GM23338 (cell line): ENCODE measurements at regions not wholly inside any gene's neighbourhood (a gene's known extent, or its start where the extent isn't known, plus 50 kb on each side); places are given as distances from the start of the nearest gene placed in this dataset.

ENCODE experiments used
- ATAC-seq: fragments of 200-7000 bp; cut with Tn5 transposase; 3 replicates; pipeline ENCODE4 v1.9.1; 2020
- DNase-seq: peaks from one replicate; pipeline ENCODE4 v3.0.0-alpha.2; 2015; ENCODE audit warnings: low spot score
- H2AFZ ChIP-seq: fragments of 200-600 bp; sonication (generic); 2 replicates; pipeline ENCODE4 v1.8.0; 2016; ENCODE audit warnings: antibody characterized with exemption, mild to moderate bottlenecking, moderate library complexity
- H3F3A ChIP-seq: fragments of 200-600 bp; sonication (generic); replicated peaks from 2 replicates; pipeline ENCODE4 v1.8.0; 2017; ENCODE audit warnings: antibody characterized with exemption, mixed run types, low read depth
- H3K27ac ChIP-seq: fragments of 200-600 bp; sonication (generic); 2 replicates; pipeline ENCODE4 v1.6.1; 2016; ENCODE audit warnings: low read depth
- H3K27me3 ChIP-seq: fragments of 200-600 bp; sonication (generic); 2 replicates; pipeline ENCODE4 v1.8.0; 2016; ENCODE audit warnings: mild to moderate bottlenecking, mixed run types, moderate library complexity; ENCODE audit not compliant: insufficient read depth
- H3K36me3 ChIP-seq: fragments of 200-600 bp; sonication (generic); 2 replicates; pipeline ENCODE4 v1.8.0; 2016; ENCODE audit warnings: mild to moderate bottlenecking; ENCODE audit not compliant: insufficient read depth
- H3K4me1 ChIP-seq: fragments of 200-600 bp; sonication (generic); 2 replicates; pipeline ENCODE4 v1.8.0; 2016; ENCODE audit warnings: mild to moderate bottlenecking, moderate library complexity; ENCODE audit not compliant: insufficient read depth
- H3K4me2 ChIP-seq: fragments of 200-600 bp; sonication (generic); 2 replicates; pipeline ENCODE4 v1.7.1; 2017; ENCODE audit warnings: mixed run types
- H3K4me3 ChIP-seq: fragments of 200-600 bp; sonication (generic); 2 replicates; pipeline ENCODE4 v1.6.1; 2016; ENCODE audit warnings: mixed run types
- H3K79me2 ChIP-seq: fragments of 200-600 bp; sonication (generic); replicated peaks from 2 replicates; pipeline ENCODE4 v1.8.0; 2017; ENCODE audit warnings: mild to moderate bottlenecking; ENCODE audit not compliant: insufficient read depth
- H3K9me2 ChIP-seq: fragments of 200-600 bp; sonication (generic); 2 replicates; pipeline ENCODE4 v1.8.0; 2017; ENCODE audit not compliant: insufficient read depth
- H4K20me1 ChIP-seq: fragments of 200-600 bp; sonication (generic); replicated peaks from 2 replicates; pipeline ENCODE4 v1.8.0; 2017; ENCODE audit warnings: mild to moderate bottlenecking; ENCODE audit not compliant: insufficient read depth
- H3K27ac Mint-ChIP-seq: 2 replicates; pipeline ENCODE4 v1.8.0; 2020; ENCODE audit warnings: inconsistent platforms, mild to moderate bottlenecking, moderate library complexity, mixed read lengths
- H3K27me3 Mint-ChIP-seq: 3 replicates; pipeline ENCODE4 v1.8.0; 2022; ENCODE audit warnings: low read depth, mild to moderate bottlenecking, moderate library complexity, mixed read lengths, inconsistent platforms; ENCODE audit not compliant: insufficient read depth, poor library complexity
- H3K36me3 Mint-ChIP-seq: 3 replicates; pipeline ENCODE4 v1.8.0; 2021; ENCODE audit warnings: low read depth, mild to moderate bottlenecking, inconsistent platforms, moderate library complexity, mixed read lengths
- H3K4me1 Mint-ChIP-seq: 3 replicates; pipeline ENCODE4 v1.8.0; 2020; ENCODE audit warnings: mild to moderate bottlenecking, inconsistent platforms, mixed read lengths
- H3K4me3 Mint-ChIP-seq: 3 replicates; pipeline ENCODE4 v1.8.0; 2021; ENCODE audit warnings: moderate library complexity, mild to moderate bottlenecking, inconsistent platforms, mixed read lengths
- H3K9me3 Mint-ChIP-seq: 3 replicates; pipeline ENCODE4 v1.8.0; 2020; ENCODE audit warnings: moderate library complexity, mild to moderate bottlenecking, inconsistent platforms, mixed read lengths
- EZH2 ChIP-seq: fragments of 200-600 bp; sonication (generic); IDR thresholded peaks from one replicate; pipeline ENCODE4 v1.8.0; 2017; ENCODE audit warnings: antibody characterized with exemption, mild to moderate bottlenecking, low read depth; ENCODE audit not compliant: unreplicated experiment
- EZH2phosphoT487 ChIP-seq: fragments of 200-600 bp; sonication (generic); IDR thresholded peaks from one replicate; pipeline ENCODE4 v1.8.1; 2018; ENCODE audit warnings: antibody characterized with exemption; ENCODE audit not compliant: unreplicated experiment
- JUNB ChIP-seq: IDR thresholded peaks from one replicate; pipeline ENCODE4 v1.6.1; 2016; ENCODE audit warnings: antibody characterized with exemption; ENCODE audit not compliant: unreplicated experiment
- NANOG ChIP-seq: IDR thresholded peaks from 2 replicates; pipeline ENCODE4 v1.6.1; 2016; ENCODE audit warnings: antibody characterized with exemption, borderline replicate concordance
- ZNF114 ChIP-seq: fragments of 250-450 bp; sonication (Bioruptor Pico); IDR thresholded peaks from 2 replicates; pipeline ENCODE4 v1.5.0; 2020; ENCODE audit warnings: mild to moderate bottlenecking, moderate library complexity
- TF ChIP-seq, protein P1 (sequence below): fragments of 250-450 bp; sonication (Bioruptor Pico); IDR thresholded peaks from 2 replicates; pipeline ENCODE4 v1.5.0; 2020; ENCODE audit warnings: mild to moderate bottlenecking, moderate library complexity
- TF ChIP-seq, protein P2 (sequence below): IDR thresholded peaks from 2 replicates; pipeline ENCODE4 v1.6.1; 2016; ENCODE audit warnings: antibody characterized with exemption

DNA sequence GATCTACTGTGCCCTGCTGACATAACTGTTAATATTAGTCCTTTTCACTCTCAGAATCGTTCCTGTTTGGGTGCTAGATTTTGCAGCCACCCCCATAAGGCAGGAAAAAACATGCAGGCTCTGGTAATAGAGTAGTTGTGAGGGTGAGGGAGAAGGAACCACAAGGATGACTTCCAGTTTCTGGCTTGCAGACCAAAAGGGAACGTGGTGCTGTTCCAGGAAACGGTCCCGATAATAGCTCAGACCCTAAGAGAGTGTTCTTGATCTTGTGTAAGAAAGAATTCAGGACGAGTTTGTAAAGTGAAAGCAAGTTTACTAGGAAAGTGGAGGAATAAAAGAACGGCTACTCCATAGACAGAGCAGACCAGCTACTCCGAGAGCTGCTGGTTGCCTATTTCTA is 50.7 kb upstream of the RHOU start:
- H3K27ac ChIP-seq, result no peak overlapping the region

More for the DNA sequence above, 50.7 kb upstream of the RHOU start:
- no peak overlapping the region for H2AFZ ChIP-seq
- Mint-ChIP-seq H3K4me1 (no peaks in the 10 kb centered on the region; the same call in 2 of the 3 replicates), H3K9me3 (no peaks in the 10 kb centered on the region), H3K27ac (no peak overlapping the region), H3K27me3 (peaks cover 5% of the 10 kb centered on the region), H3K36me3 (no peaks in the 10 kb centered on the region), H3K4me3 (no peak overlapping the region)
- H3K9me2 ChIP-seq, result 0 out of 2 replicates have a peak, but pooled peaks cover 7% of the 10 kb centered on the region
- H3K4me3 ChIP-seq, result no peak overlapping the region
- TF ChIP-seq, protein P1, sequence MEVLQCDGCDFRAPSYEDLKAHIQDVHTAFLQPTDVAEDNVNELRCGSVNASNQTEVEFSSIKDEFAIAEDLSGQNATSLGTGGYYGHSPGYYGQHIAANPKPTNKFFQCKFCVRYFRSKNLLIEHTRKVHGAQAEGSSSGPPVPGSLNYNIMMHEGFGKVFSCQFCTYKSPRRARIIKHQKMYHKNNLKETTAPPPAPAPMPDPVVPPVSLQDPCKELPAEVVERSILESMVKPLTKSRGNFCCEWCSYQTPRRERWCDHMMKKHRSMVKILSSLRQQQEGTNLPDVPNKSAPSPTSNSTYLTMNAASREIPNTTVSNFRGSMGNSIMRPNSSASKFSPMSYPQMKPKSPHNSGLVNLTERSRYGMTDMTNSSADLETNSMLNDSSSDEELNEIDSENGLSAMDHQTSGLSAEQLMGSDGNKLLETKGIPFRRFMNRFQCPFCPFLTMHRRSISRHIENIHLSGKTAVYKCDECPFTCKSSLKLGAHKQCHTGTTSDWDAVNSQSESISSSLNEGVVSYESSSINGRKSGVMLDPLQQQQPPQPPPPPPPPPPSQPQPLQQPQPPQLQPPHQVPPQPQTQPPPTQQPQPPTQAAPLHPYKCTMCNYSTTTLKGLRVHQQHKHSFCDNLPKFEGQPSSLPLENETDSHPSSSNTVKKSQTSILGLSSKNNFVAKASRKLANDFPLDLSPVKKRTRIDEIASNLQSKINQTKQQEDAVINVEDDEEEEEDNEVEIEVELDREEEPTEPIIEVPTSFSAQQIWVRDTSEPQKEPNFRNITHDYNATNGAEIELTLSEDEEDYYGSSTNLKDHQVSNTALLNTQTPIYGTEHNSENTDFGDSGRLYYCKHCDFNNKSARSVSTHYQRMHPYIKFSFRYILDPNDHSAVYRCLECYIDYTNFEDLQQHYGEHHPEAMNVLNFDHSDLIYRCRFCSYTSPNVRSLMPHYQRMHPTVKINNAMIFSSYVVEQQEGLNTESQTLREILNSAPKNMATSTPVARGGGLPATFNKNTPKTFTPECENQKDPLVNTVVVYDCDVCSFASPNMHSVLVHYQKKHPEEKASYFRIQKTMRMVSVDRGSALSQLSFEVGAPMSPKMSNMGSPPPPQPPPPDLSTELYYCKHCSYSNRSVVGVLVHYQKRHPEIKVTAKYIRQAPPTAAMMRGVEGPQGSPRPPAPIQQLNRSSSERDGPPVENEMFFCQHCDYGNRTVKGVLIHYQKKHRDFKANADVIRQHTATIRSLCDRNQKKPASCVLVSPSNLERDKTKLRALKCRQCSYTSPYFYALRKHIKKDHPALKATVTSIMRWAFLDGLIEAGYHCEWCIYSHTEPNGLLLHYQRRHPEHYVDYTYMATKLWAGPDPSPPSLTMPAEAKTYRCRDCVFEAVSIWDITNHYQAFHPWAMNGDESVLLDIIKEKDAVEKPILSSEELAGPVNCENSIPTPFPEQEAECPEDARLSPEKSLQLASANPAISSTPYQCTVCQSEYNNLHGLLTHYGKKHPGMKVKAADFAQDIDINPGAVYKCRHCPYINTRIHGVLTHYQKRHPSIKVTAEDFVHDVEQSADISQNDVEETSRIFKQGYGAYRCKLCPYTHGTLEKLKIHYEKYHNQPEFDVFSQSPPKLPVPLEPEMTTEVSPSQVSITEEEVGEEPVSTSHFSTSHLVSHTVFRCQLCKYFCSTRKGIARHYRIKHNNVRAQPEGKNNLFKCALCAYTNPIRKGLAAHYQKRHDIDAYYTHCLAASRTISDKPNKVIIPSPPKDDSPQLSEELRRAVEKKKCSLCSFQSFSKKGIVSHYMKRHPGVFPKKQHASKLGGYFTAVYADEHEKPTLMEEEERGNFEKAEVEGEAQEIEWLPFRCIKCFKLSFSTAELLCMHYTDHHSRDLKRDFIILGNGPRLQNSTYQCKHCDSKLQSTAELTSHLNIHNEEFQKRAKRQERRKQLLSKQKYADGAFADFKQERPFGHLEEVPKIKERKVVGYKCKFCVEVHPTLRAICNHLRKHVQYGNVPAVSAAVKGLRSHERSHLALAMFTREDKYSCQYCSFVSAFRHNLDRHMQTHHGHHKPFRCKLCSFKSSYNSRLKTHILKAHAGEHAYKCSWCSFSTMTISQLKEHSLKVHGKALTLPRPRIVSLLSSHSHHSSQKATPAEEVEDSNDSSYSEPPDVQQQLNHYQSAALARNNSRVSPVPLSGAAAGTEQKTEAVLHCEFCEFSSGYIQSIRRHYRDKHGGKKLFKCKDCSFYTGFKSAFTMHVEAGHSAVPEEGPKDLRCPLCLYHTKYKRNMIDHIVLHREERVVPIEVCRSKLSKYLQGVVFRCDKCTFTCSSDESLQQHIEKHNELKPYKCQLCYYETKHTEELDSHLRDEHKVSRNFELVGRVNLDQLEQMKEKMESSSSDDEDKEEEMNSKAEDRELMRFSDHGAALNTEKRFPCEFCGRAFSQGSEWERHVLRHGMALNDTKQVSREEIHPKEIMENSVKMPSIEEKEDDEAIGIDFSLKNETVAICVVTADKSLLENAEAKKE (CRISPR knock-in tag), result no peak
- TF ChIP-seq EZH2 (no peak), JUNB (no peak), ZNF114 (CRISPR knock-in tag) (no peak), NANOG (no peak), EZH2phosphoT487 (no peak)
- TF ChIP-seq, protein P2, sequence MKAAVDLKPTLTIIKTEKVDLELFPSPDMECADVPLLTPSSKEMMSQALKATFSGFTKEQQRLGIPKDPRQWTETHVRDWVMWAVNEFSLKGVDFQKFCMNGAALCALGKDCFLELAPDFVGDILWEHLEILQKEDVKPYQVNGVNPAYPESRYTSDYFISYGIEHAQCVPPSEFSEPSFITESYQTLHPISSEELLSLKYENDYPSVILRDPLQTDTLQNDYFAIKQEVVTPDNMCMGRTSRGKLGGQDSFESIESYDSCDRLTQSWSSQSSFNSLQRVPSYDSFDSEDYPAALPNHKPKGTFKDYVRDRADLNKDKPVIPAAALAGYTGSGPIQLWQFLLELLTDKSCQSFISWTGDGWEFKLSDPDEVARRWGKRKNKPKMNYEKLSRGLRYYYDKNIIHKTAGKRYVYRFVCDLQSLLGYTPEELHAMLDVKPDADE, result no peak
- no peaks in the 10 kb centered on the region for H3F3A ChIP-seq
- H3K27me3 ChIP-seq, result no peaks in the 10 kb centered on the region
- H3K79me2 ChIP-seq, result no peaks in the 10 kb centered on the region
- H3K36me3 ChIP-seq, result no peaks in the 10 kb centered on the region
- no peak overlapping the region for H3K4me2 ChIP-seq
- DNase-seq (no peak), ATAC-seq (no peak)
- H3K4me1 ChIP-seq, result no peaks in the 10 kb centered on the region
- no peaks in the 10 kb centered on the region for H4K20me1 ChIP-seq
